GM12878 (cell line): ENCODE measurements at regions not wholly inside any gene's neighbourhood (a gene's known extent, or its start where the extent isn't known, plus 50 kb on each side); places are given as distances from the start of the nearest gene placed in this dataset.

Experiments
- ATAC-seq: fragments of 200-7000 bp; cut with Tn5 transposase; 3 replicates; pipeline ENCODE4 v1.9.1; 2020; ENCODE audit warnings: mild to moderate bottlenecking, moderate library complexity
- BruUV-seq: library from RNA; stranded (reverse); fragments of 400-500 nt; replicated peaks from 2 replicates; lab custom pipeline; 2021; lab: Mats Ljungman, UMichigan
- CTCF ChIA-PET: fragments of 300-600 bp; sonication (Branson Sonifier 250); formaldehyde crosslinking; extraction: SDS; loops from one replicate; lab custom pipeline; 2021; ENCODE audit warnings: inconsistent platforms; lab: Yijun Ruan, JAX
- POLR2A ChIA-PET: fragments of 350-600 bp; formaldehyde crosslinking; extraction: SDS; loops from one replicate; lab custom pipeline; 2021; ENCODE audit warnings: inconsistent platforms; lab: Charles Lee
- RAD21 ChIA-PET: fragments of 300-600 bp; sonication (Branson Sonifier 250); formaldehyde crosslinking; loops from one replicate; lab custom pipeline; 2023; ENCODE audit warnings: antibody characterized with exemption; ENCODE audit not compliant: unreplicated experiment; lab: Charles Lee
- SMC1A ChIA-PET: fragments of 300-600 bp; sonication (Branson Sonifier 250); formaldehyde crosslinking; loops from one replicate; lab custom pipeline; 2023; ENCODE audit not compliant: unreplicated experiment, uncharacterized antibody; lab: Charles Lee
- DNase-seq: peaks from one replicate; pipeline ENCODE4 v3.0.0-alpha.2; 2011; ENCODE audit warnings: low read depth, low spot score
- FAIRE-seq: peaks from 3 replicates; lab custom pipeline; 2011; peaks lifted over from hg19 to GRCh38; lab: Jason Lieb, UNC
- H2AFZ ChIP-seq: 2 replicates; pipeline ENCODE4 v1.6.0; 2011; ENCODE audit warnings: low read depth, low read length, control low read depth; ENCODE audit not compliant: control insufficient read depth
- H3K27ac ChIP-seq: 2 replicates; pipeline ENCODE4 v1.5.1; 2011; ENCODE audit warnings: control low read depth; ENCODE audit not compliant: control insufficient read depth, insufficient read depth
- H3K27me3 ChIP-seq, 2 experiments: replicated peaks in 1 of 2; 2 replicates each; pipeline versions ENCODE4 v1.6.0 to v1.6.1; 2011; ENCODE audit warnings: low read length in 1 of 2; ENCODE audit not compliant: control insufficient read depth in 2 of 2, insufficient read depth in 2 of 2
- H3K36me3 ChIP-seq, 2 experiments: 2 replicates each; pipeline ENCODE4 v1.5.1; 2011; ENCODE audit warnings: low read length in 1 of 2; ENCODE audit not compliant: control insufficient read depth in 2 of 2, insufficient read depth in 2 of 2
- H3K4me1 ChIP-seq: 2 replicates; pipeline ENCODE4 v1.6.1; 2011; ENCODE audit warnings: mild to moderate bottlenecking, low read length, moderate library complexity, mixed read lengths; ENCODE audit not compliant: control insufficient read depth, insufficient read depth
- H3K4me2 ChIP-seq: 2 replicates; pipeline ENCODE4 v1.6.0; 2011; ENCODE audit warnings: control low read depth; ENCODE audit not compliant: control insufficient read depth, insufficient read depth
- H3K4me3 ChIP-seq: fragments of 200-600 bp; sonication (generic); 2 replicates; pipeline ENCODE4 v1.5.1; 2016
- H3K79me2 ChIP-seq: 2 replicates; pipeline ENCODE4 v1.6.0; 2011; ENCODE audit warnings: low read length; ENCODE audit not compliant: control insufficient read depth, insufficient read depth
- H3K9ac ChIP-seq: 2 replicates; pipeline ENCODE4 v1.8.0; 2011; ENCODE audit warnings: low read length, control low read depth, mixed read lengths; ENCODE audit not compliant: control insufficient read depth, insufficient read depth
- H3K9me3 ChIP-seq: replicated peaks from 3 replicates; pipeline ENCODE4 v1.5.1; 2011; ENCODE audit warnings: mild to moderate bottlenecking, low read length; ENCODE audit not compliant: control insufficient read depth, insufficient read depth
- H4K20me1 ChIP-seq: 2 replicates; pipeline ENCODE4 v1.6.0; 2011; ENCODE audit not compliant: control insufficient read depth, insufficient read depth
- ASH2L ChIP-seq: fragments of 300-600, 200-600 bp; sonication (generic); IDR thresholded peaks from 2 replicates; pipeline ENCODE4 v1.6.1; 2017; ENCODE audit warnings: low read depth, mild to moderate bottlenecking, borderline replicate concordance
- EP300 ChIP-seq, 2 experiments: fragments of 150-350 bp in 1 of 2; IDR thresholded peaks; 2 replicates each; pipeline ENCODE4 v1.6.1; 2011 to 2012; ENCODE audit warnings: low read depth in 2 of 2, low read length in 2 of 2, borderline replicate concordance in 1 of 2, improper control_type of control experiment in 1 of 2, inconsistent platforms in 1 of 2; ENCODE audit not compliant: control insufficient read depth in 1 of 2
- FOXM1 ChIP-seq: IDR thresholded peaks from 2 replicates; pipeline ENCODE4 v1.6.1; 2012; ENCODE audit warnings: low read depth, mild to moderate bottlenecking, inconsistent platforms, low read length, moderate library complexity
- JUND ChIP-seq: IDR thresholded peaks from 2 replicates; pipeline ENCODE4 v1.6.1; 2012; ENCODE audit warnings: low read depth, mild to moderate bottlenecking, low read length, improper control_type of control experiment, moderate library complexity
- NFYB ChIP-seq: IDR thresholded peaks from 2 replicates; pipeline ENCODE4 v1.6.1; 2011; ENCODE audit warnings: low read depth, mild to moderate bottlenecking, low read length, improper control_type of control experiment, moderate library complexity; ENCODE audit not compliant: insufficient read depth
- NR2F1 ChIP-seq: fragments of 450-650 bp; conservative IDR thresholded peaks from 2 replicates; pipeline ENCODE4 v1.6.1; 2017; ENCODE audit warnings: mild to moderate bottlenecking
- PAX8 ChIP-seq: fragments of 450-650 bp; IDR thresholded peaks from 2 replicates; pipeline ENCODE4 v1.6.1; 2017; ENCODE audit warnings: mild to moderate bottlenecking, moderate library complexity
- PML ChIP-seq: IDR thresholded peaks from 2 replicates; pipeline ENCODE4 v1.6.1; 2012; ENCODE audit warnings: low read length, inconsistent platforms
- REST ChIP-seq: IDR thresholded peaks from 2 replicates; pipeline ENCODE4 v1.6.1; 2012; ENCODE audit warnings: mild to moderate bottlenecking, low read depth, low read length
- SMAD1 ChIP-seq: fragments of 450-650 bp; IDR thresholded peaks from 2 replicates; pipeline ENCODE4 v1.6.1; 2018; ENCODE audit warnings: mild to moderate bottlenecking, low read depth; ENCODE audit not compliant: partially characterized antibody
- SPI1 ChIP-seq: IDR thresholded peaks from 2 replicates; pipeline ENCODE4 v1.6.1; 2011; ENCODE audit warnings: low read depth, mild to moderate bottlenecking, low read length, moderate library complexity, borderline replicate concordance; ENCODE audit not compliant: insufficient read depth
- SUPT20H ChIP-seq: IDR thresholded peaks from 2 replicates; pipeline ENCODE4 v1.6.1; 2011; ENCODE audit warnings: low read depth, mild to moderate bottlenecking, low read length, moderate library complexity, borderline replicate concordance; ENCODE audit not compliant: control insufficient read depth
- USF2 ChIP-seq: IDR thresholded peaks from 2 replicates; pipeline ENCODE4 v1.6.1; 2011; ENCODE audit warnings: low read depth, low read length, improper control_type of control experiment, borderline replicate concordance
- ZNF24 ChIP-seq: fragments of 450-650 bp; IDR thresholded peaks from 2 replicates; pipeline ENCODE4 v1.6.1; 2017; ENCODE audit warnings: antibody characterized with exemption, mild to moderate bottlenecking
- ZNF384 ChIP-seq: IDR thresholded peaks from 2 replicates; pipeline ENCODE4 v1.6.1; 2012; ENCODE audit warnings: low read depth, mild to moderate bottlenecking, low read length, improper control_type of control experiment, borderline replicate concordance
- WGBS: methylation state at CpG from one replicate; pipeline ENCODE4 v1.1.6; 2016; ENCODE audit warnings: low lambda C conversion rate; ENCODE audit not compliant: insufficient replicate concordance, insufficient coverage; ENCODE audit errors: missing lambda C conversion rate; 5-methylcytosine and 5-hydroxymethylcytosine counted together
- in situ Hi-C: fragments of 300-500 bp; cut with MboI; formaldehyde crosslinking; loops from 9 replicates; pipeline ENCODE4 v1.14.3; 2018; ENCODE audit warnings: mixed read lengths
- intact Hi-C: fragments of 100-400 bp; cut with micrococcal nuclease; formaldehyde crosslinking; loops from one replicate; pipeline ENCODE4 v1.14.2; 2022; ENCODE audit not compliant: unreplicated experiment
- TF ChIP-seq, protein P1 (sequence below): fragments of 150-350 bp; IDR thresholded peaks from 2 replicates; pipeline ENCODE4 v1.6.1; 2016; ENCODE audit warnings: low read depth, low read length

DNA sequence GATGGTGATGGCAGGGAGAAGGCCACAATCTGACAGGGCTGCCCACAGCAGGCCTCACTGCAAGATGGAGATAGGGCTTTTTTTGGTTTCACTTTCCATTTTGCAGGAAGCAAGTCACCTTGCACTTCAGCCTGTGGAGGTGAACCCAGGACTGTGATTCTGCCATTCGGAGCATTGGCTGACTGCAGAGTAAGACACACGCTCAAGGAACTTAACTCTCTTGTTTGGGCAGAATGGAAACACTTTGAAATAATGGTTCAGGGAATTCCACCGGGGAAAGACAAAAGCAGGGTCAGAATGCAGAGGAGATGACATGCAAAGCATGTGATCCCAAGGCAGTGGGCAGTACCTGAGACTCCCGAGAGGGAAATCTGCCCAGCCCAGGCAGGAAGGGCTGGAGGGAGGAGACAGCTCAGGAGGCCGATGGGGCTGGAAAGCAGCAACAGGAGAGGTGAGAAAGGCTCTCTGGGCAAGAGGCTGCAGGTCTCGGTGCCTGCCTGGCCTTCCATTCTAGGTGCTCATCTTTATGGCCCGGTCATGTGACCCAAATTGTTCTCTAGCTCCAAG, 58.7 kb upstream of the PRMT8 start (continued):
- no peak for TF ChIP-seq REST
- no peak for TF ChIP-seq SUPT20H
- no peak for TF ChIP-seq JUND
- no peak for TF ChIP-seq ZNF384
- TF ChIP-seq, all 136 proteins: peak for 0

- ChIA-PET CTCF (no interaction called here), POLR2A (interaction anchor here (0.6 kb wide), 1 partner anchor 310 kb away, joined by 3 read pairs; no protein-coding TSS in a partner anchor), SMC1A (no interaction called here), RAD21 (no interaction called here)
- Histone ChIP-seq H3K36me3 (no peaks in the 10 kb centered on the region), H3K4me2 (no peak overlapping the region), H3K9me3 (no peaks in the 10 kb centered on the region; the same call in 2 of the 3 replicates), H3K4me1 (no peaks in the 10 kb centered on the region), H3K27ac (no peak overlapping the region), H2AFZ (no peak overlapping the region), H3K27me3 (no peaks in the 10 kb centered on the region; a peak in 1 of 4 replicates), H4K20me1 (no peaks in the 10 kb centered on the region), H3K4me3 (no peak overlapping the region), H3K79me2 (no peaks in the 10 kb centered on the region), H3K9ac (no peak overlapping the region)
- no peak for ATAC-seq
- no peak for FAIRE-seq
- WGBS, result 29% methylated on average over 4 of the region's 4 CpGs
- BruUV-seq, result no TSS peak
- in situ Hi-C loops (no loop called here), intact Hi-C loops (no loop called here)
- no peak for DNase-seq
- TF ChIP-seq, protein P1, sequence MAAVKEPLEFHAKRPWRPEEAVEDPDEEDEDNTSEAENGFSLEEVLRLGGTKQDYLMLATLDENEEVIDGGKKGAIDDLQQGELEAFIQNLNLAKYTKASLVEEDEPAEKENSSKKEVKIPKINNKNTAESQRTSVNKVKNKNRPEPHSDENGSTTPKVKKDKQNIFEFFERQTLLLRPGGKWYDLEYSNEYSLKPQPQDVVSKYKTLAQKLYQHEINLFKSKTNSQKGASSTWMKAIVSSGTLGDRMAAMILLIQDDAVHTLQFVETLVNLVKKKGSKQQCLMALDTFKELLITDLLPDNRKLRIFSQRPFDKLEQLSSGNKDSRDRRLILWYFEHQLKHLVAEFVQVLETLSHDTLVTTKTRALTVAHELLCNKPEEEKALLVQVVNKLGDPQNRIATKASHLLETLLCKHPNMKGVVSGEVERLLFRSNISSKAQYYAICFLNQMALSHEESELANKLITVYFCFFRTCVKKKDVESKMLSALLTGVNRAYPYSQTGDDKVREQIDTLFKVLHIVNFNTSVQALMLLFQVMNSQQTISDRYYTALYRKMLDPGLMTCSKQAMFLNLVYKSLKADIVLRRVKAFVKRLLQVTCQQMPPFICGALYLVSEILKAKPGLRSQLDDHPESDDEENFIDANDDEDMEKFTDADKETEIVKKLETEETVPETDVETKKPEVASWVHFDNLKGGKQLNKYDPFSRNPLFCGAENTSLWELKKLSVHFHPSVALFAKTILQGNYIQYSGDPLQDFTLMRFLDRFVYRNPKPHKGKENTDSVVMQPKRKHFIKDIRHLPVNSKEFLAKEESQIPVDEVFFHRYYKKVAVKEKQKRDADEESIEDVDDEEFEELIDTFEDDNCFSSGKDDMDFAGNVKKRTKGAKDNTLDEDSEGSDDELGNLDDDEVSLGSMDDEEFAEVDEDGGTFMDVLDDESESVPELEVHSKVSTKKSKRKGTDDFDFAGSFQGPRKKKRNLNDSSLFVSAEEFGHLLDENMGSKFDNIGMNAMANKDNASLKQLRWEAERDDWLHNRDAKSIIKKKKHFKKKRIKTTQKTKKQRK, result no peak
- TF ChIP-seq NR2F1, result no peak
- no peak for TF ChIP-seq ZNF24
- TF ChIP-seq USF2, result no peak
- TF ChIP-seq PAX8, result no peak
- no peak for TF ChIP-seq ASH2L
- TF ChIP-seq PML, result no peak
- TF ChIP-seq FOXM1, result no peak
- no peak for TF ChIP-seq NFYB
- no peak for TF ChIP-seq EP300 (IDR thresholded peaks at IDR 0.05; ENCODE audit: borderline replicate concordance in 1 of 2, control insufficient read depth in 1 of 2, low read depth in 2 of 2, low read length in 2 of 2)
- no peak for TF ChIP-seq SMAD1
- TF ChIP-seq SPI1, result no peak
Observed at GRCh38 chr12:3432868-3433267, 58.1 kb upstream of the PRMT8 start.
